Activated T-helper 17 cell treated with anti-CD3 and anti-CD28 coated beads, Interleukin-2, amount 50 U/mL, for 72 hours (primary cell): ENCODE measurements at regions not wholly inside any gene's neighbourhood (a gene's known extent, or its start where the extent isn't known, plus 50 kb on each side); places are given as distances from the start of the nearest gene placed in this dataset.

Experiments
- ATAC-seq: fragments of 150-1000 bp; cut with Tn5 transposase; replicated peaks from 2 replicates; pipeline ENCODE4 v1.10.0; 2021; ENCODE audit warnings: mild to moderate bottlenecking, moderate library complexity
- H3K27ac Mint-ChIP-seq: one replicate; pipeline ENCODE4 v1.8.0; 2022; ENCODE audit warnings: mixed read lengths
- H3K27me3 Mint-ChIP-seq: one replicate; pipeline ENCODE4 v1.8.0; 2022; ENCODE audit warnings: mixed read lengths
- H3K36me3 Mint-ChIP-seq: one replicate; pipeline ENCODE4 v1.8.0; 2022; ENCODE audit warnings: low read depth, mild to moderate bottlenecking, mixed read lengths
- H3K4me1 Mint-ChIP-seq: one replicate; pipeline ENCODE4 v1.8.0; 2022; ENCODE audit warnings: mixed read lengths
- H3K4me3 Mint-ChIP-seq: one replicate; pipeline ENCODE4 v1.8.0; 2022; ENCODE audit warnings: mild to moderate bottlenecking, mixed read lengths
- H3K9me3 Mint-ChIP-seq: one replicate; pipeline ENCODE4 v1.8.0; 2022; ENCODE audit warnings: mixed read lengths

GRCh38 chr6:128759447-128759846 lies 123.5 kb upstream of the LAMA2 start:
- Mint-ChIP-seq H3K27ac (no peak overlapping the region), H3K9me3 (no peaks in the 10 kb centered on the region), H3K27me3 (peaks cover 7% of the 10 kb centered on the region), H3K4me1 (no peaks in the 10 kb centered on the region), H3K36me3 (no peaks in the 10 kb centered on the region), H3K4me3 (no peak overlapping the region)
- ATAC-seq = no peak

DNA sequence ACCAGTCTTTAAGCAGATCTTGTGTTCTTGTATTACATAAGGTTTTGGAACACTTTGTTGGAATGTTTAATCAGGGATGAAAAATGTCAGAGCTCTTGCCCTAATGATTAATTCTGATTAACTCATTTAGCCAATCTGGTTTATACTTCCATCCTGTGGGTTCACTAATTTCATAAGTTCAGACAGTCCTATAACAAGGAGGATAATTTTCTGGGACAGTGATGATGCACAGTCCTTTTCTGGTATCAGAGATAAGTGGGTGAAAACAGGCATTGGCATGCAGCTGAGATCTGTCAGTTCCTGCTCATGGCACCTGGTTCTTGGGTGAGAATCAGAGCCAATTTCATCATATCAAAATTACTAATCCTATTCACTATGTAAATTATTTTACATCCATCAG lies 125.0 kb upstream of the LAMA2 start:
- Mint-ChIP-seq H3K4me3 (no peak overlapping the region), H3K36me3 (no peaks in the 10 kb centered on the region), H3K27ac (no peak overlapping the region), H3K4me1 (no peaks in the 10 kb centered on the region), H3K27me3 (peaks cover 7% of the 10 kb centered on the region), H3K9me3 (no peaks in the 10 kb centered on the region)
- ATAC-seq = no peak

- Mint-ChIP-seq H3K9me3 (no peaks in the 10 kb centered on the region), H3K27ac (no peak overlapping the region), H3K27me3 (no peaks in the 10 kb centered on the region), H3K36me3 (no peaks in the 10 kb centered on the region), H3K4me1 (no peaks in the 10 kb centered on the region), H3K4me3 (no peak overlapping the region)
- ATAC-seq = peak; percentile 26
Measured at GRCh38 chr6:128754658-128755256, 128.2 kb upstream of the LAMA2 start.

- no peak overlapping the region for H3K27ac Mint-ChIP-seq
- no peak for ATAC-seq
- H3K4me3 Mint-ChIP-seq = no peak overlapping the region
- peaks cover 3% of the 10 kb centered on the region for H3K27me3 Mint-ChIP-seq
- H3K9me3 Mint-ChIP-seq = no peaks in the 10 kb centered on the region
- no peaks in the 10 kb centered on the region for H3K4me1 Mint-ChIP-seq
- H3K36me3 Mint-ChIP-seq = no peaks in the 10 kb centered on the region
Measured at GRCh38 chr6:128743974-128744765, 138.8 kb upstream of the LAMA2 start.

GRCh38 chr6:128742900-128743299 lies 140.0 kb upstream of the LAMA2 start:
- H3K36me3 Mint-ChIP-seq = no peaks in the 10 kb centered on the region
- H3K27me3 Mint-ChIP-seq = peaks cover 3% of the 10 kb centered on the region
- H3K9me3 Mint-ChIP-seq = no peaks in the 10 kb centered on the region
- ATAC-seq = no peak
- no peak overlapping the region for H3K4me3 Mint-ChIP-seq
- H3K27ac Mint-ChIP-seq = no peak overlapping the region
- H3K4me1 Mint-ChIP-seq = peaks cover 5% of the 10 kb centered on the region

DNA sequence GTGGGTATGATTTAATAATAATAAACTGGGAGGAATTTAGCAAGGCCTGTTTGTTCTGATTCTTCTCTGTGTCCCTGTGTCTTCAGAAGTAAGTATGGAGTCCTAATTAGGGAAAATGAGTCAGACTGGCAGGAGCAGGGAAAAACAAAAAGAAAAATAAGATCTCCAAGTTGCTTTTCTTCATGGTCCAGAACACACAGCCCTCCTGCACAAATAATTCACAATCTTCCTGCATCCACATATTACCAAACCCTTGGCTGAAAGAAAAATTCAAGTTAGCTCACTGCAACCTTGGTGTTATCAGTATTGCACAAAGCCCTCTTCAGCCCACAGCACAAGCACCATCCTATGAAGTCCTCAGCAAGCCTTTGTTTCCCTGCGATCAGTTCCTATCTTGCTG lies 142.0 kb upstream of the LAMA2 start:
- no peak overlapping the region for H3K27ac Mint-ChIP-seq
- no peaks in the 10 kb centered on the region for H3K27me3 Mint-ChIP-seq
- no peak for ATAC-seq
- H3K4me1 Mint-ChIP-seq = peaks cover 5% of the 10 kb centered on the region
- no peaks in the 10 kb centered on the region for H3K36me3 Mint-ChIP-seq
- no peak overlapping the region for H3K4me3 Mint-ChIP-seq
- no peaks in the 10 kb centered on the region for H3K9me3 Mint-ChIP-seq

GRCh38 chr6:128739112-128739511 lies 143.8 kb upstream of the LAMA2 start:
- peaks cover 9% of the 10 kb centered on the region for H3K4me1 Mint-ChIP-seq
- no peak overlapping the region for H3K27ac Mint-ChIP-seq
- ATAC-seq = no peak
- peaks cover 4% of the 10 kb centered on the region for H3K27me3 Mint-ChIP-seq
- no peaks in the 10 kb centered on the region for H3K36me3 Mint-ChIP-seq
- H3K4me3 Mint-ChIP-seq = no peak overlapping the region
- H3K9me3 Mint-ChIP-seq = no peaks in the 10 kb centered on the region

- Mint-ChIP-seq H3K4me3 (no peak overlapping the region), H3K4me1 (peaks cover 9% of the 10 kb centered on the region), H3K27me3 (peaks cover 5% of the 10 kb centered on the region), H3K9me3 (no peaks in the 10 kb centered on the region), H3K27ac (no peak overlapping the region), H3K36me3 (no peaks in the 10 kb centered on the region)
- ATAC-seq = peak; percentile 49
Measured at GRCh38 chr6:128738112-128738511, 144.8 kb upstream of the LAMA2 start.

DNA sequence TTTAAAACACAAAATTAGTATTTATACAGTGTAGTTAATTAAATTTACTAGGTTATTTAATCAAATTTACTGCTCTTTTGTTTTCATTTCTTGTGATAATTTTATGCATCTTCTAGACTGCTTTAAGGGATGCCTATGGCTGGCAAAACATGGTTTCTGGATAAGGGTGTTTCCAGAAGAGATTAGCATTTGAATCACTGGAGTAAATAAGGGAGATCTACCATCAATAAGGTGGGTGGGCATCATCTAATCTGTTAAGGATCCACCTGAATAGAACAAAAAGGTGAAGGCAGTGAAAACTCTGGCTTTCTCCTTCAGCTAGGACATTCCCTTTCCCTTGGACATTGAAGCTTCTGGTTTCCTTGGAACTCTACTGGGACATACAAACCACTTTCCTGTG lies 146.2 kb upstream of the LAMA2 start:
- peaks cover 7% of the 10 kb centered on the region for H3K27me3 Mint-ChIP-seq
- H3K9me3 Mint-ChIP-seq = no peaks in the 10 kb centered on the region
- no peak overlapping the region for H3K4me3 Mint-ChIP-seq
- H3K36me3 Mint-ChIP-seq = no peaks in the 10 kb centered on the region
- H3K27ac Mint-ChIP-seq = no peak overlapping the region
- ATAC-seq = no peak
- peaks cover 9% of the 10 kb centered on the region for H3K4me1 Mint-ChIP-seq

DNA sequence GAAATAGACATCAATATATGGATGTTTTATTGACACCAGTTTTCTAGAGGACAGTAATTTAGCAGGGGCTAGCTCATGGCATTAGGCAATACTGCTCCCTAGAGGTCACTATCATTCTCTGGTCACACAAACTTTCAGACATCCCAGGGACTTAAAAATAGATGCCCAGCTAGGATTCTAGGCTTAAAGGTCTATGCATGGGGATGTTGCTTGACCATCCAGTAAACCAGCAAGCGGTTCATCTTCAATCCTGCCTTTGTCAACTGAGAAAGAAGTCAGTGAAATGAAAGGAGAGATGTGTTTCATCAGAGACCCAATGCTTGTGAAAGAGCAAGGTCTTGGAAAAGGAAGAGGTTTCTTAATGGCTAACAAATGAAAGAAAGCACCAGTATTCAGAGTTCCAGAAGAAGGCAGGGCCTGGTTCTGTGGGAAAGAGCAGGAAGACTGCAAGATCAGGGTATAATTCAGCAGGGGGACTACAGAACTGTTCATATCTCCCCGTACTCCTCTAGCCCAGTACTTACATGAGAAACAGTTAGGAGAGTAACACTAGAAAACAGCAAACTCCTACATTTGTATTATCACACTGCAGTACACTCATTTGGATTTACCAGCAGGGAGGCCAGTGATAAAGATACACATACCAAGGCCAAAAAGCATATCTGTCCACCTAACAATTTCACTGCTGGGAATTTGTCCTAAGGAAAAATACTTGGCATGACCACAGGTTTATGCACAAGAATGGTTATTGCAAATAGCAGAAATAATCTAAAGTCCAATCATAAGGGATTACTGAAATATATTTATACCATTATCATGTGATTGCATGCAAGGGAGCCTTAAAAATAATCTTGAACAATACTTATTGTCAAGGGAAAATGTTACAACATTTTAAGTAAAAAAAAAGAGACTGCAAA lies 151.4 kb upstream of the LAMA2 start:
- no peak overlapping the region for H3K4me3 Mint-ChIP-seq
- H3K36me3 Mint-ChIP-seq = no peaks in the 10 kb centered on the region
- peaks cover 20% of the 10 kb centered on the region for H3K27me3 Mint-ChIP-seq
- no peak for ATAC-seq
- no peaks in the 10 kb centered on the region for H3K9me3 Mint-ChIP-seq
- H3K27ac Mint-ChIP-seq = no peak overlapping the region
- peaks cover 4% of the 10 kb centered on the region for H3K4me1 Mint-ChIP-seq

GRCh38 chr6:128727500-128727899 lies 155.4 kb upstream of the LAMA2 start:
- Mint-ChIP-seq H3K27me3 (peaks cover 19% of the 10 kb centered on the region), H3K36me3 (no peaks in the 10 kb centered on the region), H3K4me3 (no peak overlapping the region), H3K9me3 (no peaks in the 10 kb centered on the region), H3K27ac (no peak overlapping the region), H3K4me1 (no peaks in the 10 kb centered on the region)
- no peak for ATAC-seq

DNA sequence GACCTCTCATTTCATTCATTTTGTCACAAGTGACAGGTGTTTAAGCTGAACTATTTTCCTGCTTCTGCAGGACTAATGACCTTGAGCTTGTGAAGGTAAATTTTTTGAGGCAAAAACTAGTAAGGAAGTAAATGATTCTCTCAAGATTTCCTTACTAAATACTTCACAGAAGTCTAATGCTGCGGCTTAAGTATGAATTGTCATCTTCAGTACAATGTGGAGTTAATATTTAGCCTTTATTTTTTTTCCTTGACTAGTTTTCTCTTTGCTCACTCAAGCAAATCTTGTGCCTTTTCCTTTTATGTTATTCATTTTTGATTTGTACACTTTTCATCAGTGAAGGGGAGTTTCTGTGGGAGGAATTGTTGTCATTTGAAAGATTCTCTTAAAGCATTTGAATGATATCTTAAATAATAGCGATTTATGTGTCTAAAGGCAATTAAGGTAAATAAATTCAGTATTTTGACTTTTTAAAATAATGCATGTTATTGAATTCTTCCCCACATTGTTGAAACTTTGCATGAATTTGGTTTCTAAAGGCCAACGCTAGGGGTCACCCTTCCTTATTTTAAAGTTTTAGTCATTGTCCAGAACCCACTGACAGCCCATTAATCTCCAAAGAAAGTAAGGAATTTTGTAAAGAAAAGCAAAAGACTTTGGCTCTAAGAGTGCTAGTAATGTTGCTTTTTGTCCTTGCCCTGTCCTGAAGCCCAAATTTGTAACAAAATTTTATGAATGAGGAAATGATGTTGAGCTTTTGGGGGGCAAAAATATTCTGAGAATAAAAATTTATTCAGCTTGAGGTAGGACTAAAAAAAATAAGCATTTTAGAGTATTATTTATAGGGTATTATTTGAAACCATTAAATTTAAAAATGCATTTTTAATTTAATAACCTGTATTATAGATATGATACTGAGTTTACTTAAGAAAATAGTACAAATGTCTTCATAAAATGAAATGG lies 157.4 kb upstream of the LAMA2 start:
- Mint-ChIP-seq H3K27me3 (peaks cover 22% of the 10 kb centered on the region), H3K4me1 (no peaks in the 10 kb centered on the region), H3K9me3 (no peaks in the 10 kb centered on the region), H3K4me3 (no peak overlapping the region), H3K36me3 (no peaks in the 10 kb centered on the region), H3K27ac (no peak overlapping the region)
- no peak for ATAC-seq

GRCh38 chr6:128724738-128725137 lies 158.2 kb upstream of the LAMA2 start:
- ATAC-seq = no peak
- H3K27ac Mint-ChIP-seq = no peak overlapping the region

GRCh38 chr6:128723667-128724066 lies 159.3 kb upstream of the LAMA2 start:
- H3K9me3 Mint-ChIP-seq = no peaks in the 10 kb centered on the region
- no peak overlapping the region for H3K27ac Mint-ChIP-seq
- H3K4me1 Mint-ChIP-seq = no peaks in the 10 kb centered on the region
- H3K36me3 Mint-ChIP-seq = no peaks in the 10 kb centered on the region
- peaks cover 17% of the 10 kb centered on the region for H3K27me3 Mint-ChIP-seq
- ATAC-seq = no peak
- no peak overlapping the region for H3K4me3 Mint-ChIP-seq

More at GRCh38 chr6:128724738-128725137, 158.2 kb upstream of the LAMA2 start:
- Mint-ChIP-seq H3K27me3 (peaks cover 22% of the 10 kb centered on the region), H3K36me3 (no peaks in the 10 kb centered on the region), H3K4me3 (no peak overlapping the region), H3K9me3 (no peaks in the 10 kb centered on the region), H3K4me1 (no peaks in the 10 kb centered on the region)
